Brain microvascular endothelial cell (primary cell): ENCODE measurements at regions not wholly inside any gene's neighbourhood (a gene's known extent, or its start where the extent isn't known, plus 50 kb on each side); places are given as distances from the start of the nearest gene placed in this dataset.

Experiments used
- DNase-seq: peaks from one replicate; pipeline ENCODE4 v3.0.0-alpha.2; 2020
- H3K27ac ChIP-seq: fragments of 250-450 bp; sonication (Bioruptor Pico); 2 replicates; pipeline ENCODE4 v1.5.1; 2020; ENCODE audit warnings: mild to moderate bottlenecking, moderate library complexity
- H3K27me3 ChIP-seq: fragments of 250-450 bp; sonication (Bioruptor Pico); replicated peaks from 2 replicates; pipeline ENCODE4 v1.5.1; 2020; ENCODE audit warnings: mild to moderate bottlenecking
- H3K36me3 ChIP-seq: fragments of 250-450 bp; sonication (Bioruptor Pico); replicated peaks from 2 replicates; pipeline ENCODE4 v1.5.1; 2020; ENCODE audit warnings: mild to moderate bottlenecking
- H3K4me3 ChIP-seq: 2 replicates; pipeline ENCODE4 v1.5.1; 2011; ENCODE audit warnings: low read depth, mild to moderate bottlenecking, control low read depth, low read length, moderate library complexity
- CTCF ChIP-seq: IDR thresholded peaks from 2 replicates; pipeline ENCODE4 v1.5.1; 2011; ENCODE audit warnings: low read depth, mild to moderate bottlenecking, moderate library complexity, low read length, control low read depth, inconsistent platforms; ENCODE audit errors: missing control alignments
- in situ Hi-C: cut with HindIII; loops from 2 replicates; pipeline ENCODE4 v1.10.0; 2017; ENCODE audit warnings: low sequenced_read_pairs, low pct_ligation_motif_present

DNA sequence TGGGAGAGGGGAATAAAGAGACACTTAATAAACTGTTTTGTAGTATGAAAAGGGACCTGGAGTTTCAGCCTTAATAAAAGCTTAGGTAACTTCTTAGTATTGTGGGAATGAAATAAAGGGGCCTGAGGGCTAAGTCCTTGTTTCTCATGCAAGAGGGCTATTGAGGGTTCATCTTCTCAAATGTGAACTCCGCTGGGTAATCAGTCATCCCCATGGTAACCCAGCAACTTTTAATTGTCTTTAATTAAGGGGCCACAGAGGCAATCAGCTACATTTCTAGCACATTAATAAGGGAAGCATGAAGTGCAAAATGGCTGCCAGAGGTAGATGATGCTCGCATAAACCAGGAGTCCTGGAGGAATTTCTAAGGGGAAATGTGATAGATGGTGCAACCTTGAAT, 1784.2 kb upstream of the CELF4 start:
- TF ChIP-seq CTCF, result no peak
- no peak overlapping the region for H3K27ac ChIP-seq

GRCh38 chr18:39348757-39349156, 1783.2 kb upstream of the CELF4 start:
- DNase-seq, result no peak
- Histone ChIP-seq H3K4me3 (no peak overlapping the region), H3K27ac (no peak overlapping the region), H3K27me3 (no peaks in the 10 kb centered on the region), H3K36me3 (no peaks in the 10 kb centered on the region)
- TF ChIP-seq CTCF, result no peak
- in situ Hi-C loops, result no loop called here

More for the DNA sequence above, 1784.2 kb upstream of the CELF4 start:
- H3K36me3 ChIP-seq, result no peaks in the 10 kb centered on the region
- H3K27me3 ChIP-seq, result no peaks in the 10 kb centered on the region
- no peak for DNase-seq
- no peak overlapping the region for H3K4me3 ChIP-seq
- in situ Hi-C loops, result no loop called here

DNA sequence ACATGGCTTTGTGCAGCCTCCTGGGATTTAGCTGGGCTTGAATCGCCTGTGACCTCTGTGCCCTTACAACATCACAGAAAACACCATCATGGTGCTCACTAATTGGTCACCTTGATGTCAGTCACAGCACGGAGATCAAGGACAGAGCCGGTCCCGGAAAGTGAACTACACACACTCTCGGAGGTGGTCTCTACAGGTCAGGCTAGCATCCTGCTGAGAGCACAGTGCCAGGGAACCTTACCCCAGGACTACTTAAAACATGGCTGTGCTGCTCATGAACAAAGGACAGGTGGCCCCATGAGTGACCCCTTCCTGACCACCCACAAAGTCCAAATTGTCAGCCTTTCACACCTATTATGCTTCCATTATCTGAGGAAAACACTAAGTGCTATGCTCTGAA, 1782.1 kb upstream of the CELF4 start:
- no peak overlapping the region for H3K27ac ChIP-seq
- no peaks in the 10 kb centered on the region for H3K27me3 ChIP-seq
- no peak for TF ChIP-seq CTCF
- H3K4me3 ChIP-seq, result no peak overlapping the region
- no peak for DNase-seq
- no peaks in the 10 kb centered on the region for H3K36me3 ChIP-seq
- in situ Hi-C loops, result no loop called here

GRCh38 chr18:39346916-39347315, 1781.3 kb upstream of the CELF4 start:
- H3K36me3 ChIP-seq, result no peaks in the 10 kb centered on the region
- H3K27ac ChIP-seq, result no peak overlapping the region
- no peak for DNase-seq
- H3K27me3 ChIP-seq, result no peaks in the 10 kb centered on the region
- in situ Hi-C loops, result no loop called here
- no peak overlapping the region for H3K4me3 ChIP-seq
- no peak for TF ChIP-seq CTCF

DNA sequence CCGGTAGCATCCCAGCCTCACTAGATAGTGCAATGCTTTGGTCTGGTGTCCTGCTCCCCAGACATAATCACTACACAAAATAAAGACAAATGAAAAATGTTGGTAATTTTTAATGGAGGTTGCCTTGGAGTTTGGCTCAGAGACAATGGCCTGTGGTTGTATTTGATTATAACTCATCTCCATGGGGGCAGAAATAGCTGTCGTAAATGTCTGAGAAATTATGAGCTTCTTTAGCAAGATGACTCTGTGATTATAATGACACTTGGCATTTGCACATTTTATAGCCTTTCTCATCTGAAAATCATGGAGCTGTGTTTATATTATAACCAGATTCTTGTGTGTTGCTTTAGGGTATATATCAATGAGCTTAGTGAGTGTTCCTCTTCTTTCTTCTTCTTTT, 1779.7 kb upstream of the CELF4 start:
- Histone ChIP-seq H3K27ac (no peak overlapping the region), H3K36me3 (no peaks in the 10 kb centered on the region), H3K27me3 (no peaks in the 10 kb centered on the region), H3K4me3 (no peak overlapping the region)
- no peak for TF ChIP-seq CTCF
- no peak for DNase-seq
- in situ Hi-C loops, result no loop called here

DNA sequence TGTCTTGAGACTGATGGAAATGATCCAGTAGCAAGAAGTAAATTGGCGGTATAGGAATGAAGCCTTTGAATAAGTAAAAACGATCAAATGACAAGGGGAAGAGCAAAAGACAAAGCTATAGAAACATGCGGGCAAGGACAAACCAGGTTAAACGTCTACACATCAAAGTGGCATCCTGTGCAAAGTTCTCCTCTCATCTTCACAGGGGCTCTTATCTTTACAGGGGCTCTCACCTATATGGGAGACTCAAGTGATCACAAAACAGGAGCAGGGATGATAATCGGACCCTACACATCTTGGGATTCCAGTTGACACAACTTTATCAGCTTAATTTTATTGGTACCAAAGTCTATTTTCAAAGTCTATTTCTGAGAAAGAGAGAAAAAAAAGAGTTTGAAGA, 1778.9 kb upstream of the CELF4 start:
- DNase-seq, result no peak
- in situ Hi-C loops, result no loop called here
- Histone ChIP-seq H3K27me3 (no peaks in the 10 kb centered on the region), H3K36me3 (no peaks in the 10 kb centered on the region), H3K27ac (no peak overlapping the region), H3K4me3 (no peak overlapping the region)
- no peak for TF ChIP-seq CTCF
